HG03108 (cell line): ENCODE measurements at regions not wholly inside any gene's neighbourhood (a gene's known extent, or its start where the extent isn't known, plus 50 kb on each side); places are given as distances from the start of the nearest gene placed in this dataset.

Source experiments
- ATAC-seq: cut with Tn5 transposase; IDR thresholded peaks from one replicate; pipeline ENCODE4 v1.9.1; 2021; ENCODE audit warnings: moderate library complexity; ENCODE audit not compliant: unreplicated experiment

- ATAC-seq: no peak
Observed at GRCh38 chr3:160163229-160163878, 61.9 kb upstream of the C3orf80 start.

- ATAC-seq: no peak
Observed at GRCh38 chr3:160168246-160168645, 57.0 kb upstream of the C3orf80 start.

GRCh38 chr3:160169139-160169976, 55.9 kb upstream of the C3orf80 start:
- no peak for ATAC-seq

GRCh38 chr3:160170409-160171370, 54.5 kb upstream of the C3orf80 start:
- no peak for ATAC-seq

GRCh38 chr3:160171813-160172212, 53.4 kb upstream of the C3orf80 start:
- ATAC-seq: no peak

GRCh38 chr3:160174621-160175020, 50.6 kb upstream of the C3orf80 start:
- no peak for ATAC-seq
